ENCODE measurements at regions not wholly inside any gene's neighbourhood (a gene's known extent, or its start where the extent isn't known, plus 50 kb on each side); places are given as distances from the start of the nearest gene placed in this dataset.

DNA sequence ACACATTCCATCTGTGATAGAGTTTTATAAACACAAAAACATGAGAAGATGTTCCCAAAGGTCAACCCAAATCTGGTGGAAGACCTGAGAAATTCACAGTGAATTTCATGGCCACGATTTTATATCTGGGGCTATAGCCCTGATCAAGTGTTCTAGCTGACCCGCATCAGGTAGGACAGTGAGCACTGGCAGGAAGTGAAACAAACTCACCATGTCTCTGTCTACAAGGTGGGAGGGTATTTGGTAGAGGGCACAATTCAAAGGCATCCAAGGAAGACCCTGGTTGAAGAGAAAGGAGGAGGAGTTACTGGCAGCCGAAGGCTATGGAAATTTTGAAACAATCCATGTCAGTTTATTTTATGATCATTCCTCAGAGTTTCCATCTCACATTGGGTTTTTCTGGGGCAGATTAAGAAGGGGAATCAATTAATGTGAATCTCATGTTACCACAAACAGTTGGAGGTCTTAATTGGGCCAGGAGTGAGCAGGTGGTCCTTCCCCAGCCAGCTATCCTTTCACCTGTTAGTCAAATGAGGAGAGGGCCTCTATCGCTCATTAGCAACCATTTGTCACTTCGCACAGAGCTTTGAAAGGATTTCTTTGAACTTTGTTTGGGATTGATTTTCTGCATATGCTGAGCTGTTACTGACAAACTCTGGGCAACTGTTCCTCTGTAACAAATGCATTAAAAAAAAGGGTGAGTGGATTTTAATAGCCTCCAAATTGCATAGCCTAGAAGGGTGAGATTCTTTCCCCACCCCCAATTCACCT is 612.0 kb upstream of the CLINT1 start:
- TF ChIP-seq, protein P1, sequence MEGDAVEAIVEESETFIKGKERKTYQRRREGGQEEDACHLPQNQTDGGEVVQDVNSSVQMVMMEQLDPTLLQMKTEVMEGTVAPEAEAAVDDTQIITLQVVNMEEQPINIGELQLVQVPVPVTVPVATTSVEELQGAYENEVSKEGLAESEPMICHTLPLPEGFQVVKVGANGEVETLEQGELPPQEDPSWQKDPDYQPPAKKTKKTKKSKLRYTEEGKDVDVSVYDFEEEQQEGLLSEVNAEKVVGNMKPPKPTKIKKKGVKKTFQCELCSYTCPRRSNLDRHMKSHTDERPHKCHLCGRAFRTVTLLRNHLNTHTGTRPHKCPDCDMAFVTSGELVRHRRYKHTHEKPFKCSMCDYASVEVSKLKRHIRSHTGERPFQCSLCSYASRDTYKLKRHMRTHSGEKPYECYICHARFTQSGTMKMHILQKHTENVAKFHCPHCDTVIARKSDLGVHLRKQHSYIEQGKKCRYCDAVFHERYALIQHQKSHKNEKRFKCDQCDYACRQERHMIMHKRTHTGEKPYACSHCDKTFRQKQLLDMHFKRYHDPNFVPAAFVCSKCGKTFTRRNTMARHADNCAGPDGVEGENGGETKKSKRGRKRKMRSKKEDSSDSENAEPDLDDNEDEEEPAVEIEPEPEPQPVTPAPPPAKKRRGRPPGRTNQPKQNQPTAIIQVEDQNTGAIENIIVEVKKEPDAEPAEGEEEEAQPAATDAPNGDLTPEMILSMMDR (IDR thresholded peaks at IDR 0.05): no peak
- TF ChIP-seq POLR2A (IDR thresholded peaks at IDR 0.05): no peak

Measured in thyroid gland (tissue), 4 donors.